ENCODE measurements at regions not wholly inside any gene's neighbourhood (a gene's known extent, or its start where the extent isn't known, plus 50 kb on each side); places are given as distances from the start of the nearest gene placed in this dataset.

- DNase-seq: no peak
Observed at GRCh38 chr12:4859478-4860210, 50.1 kb upstream of the KCNA1 start.
